GM23248 (cell line): ENCODE measurements at regions not wholly inside any gene's neighbourhood (a gene's known extent, or its start where the extent isn't known, plus 50 kb on each side); places are given as distances from the start of the nearest gene placed in this dataset.

Source experiments
- EZH2 ChIP-seq: fragments of 200-600 bp; sonication (generic); IDR thresholded peaks from 2 replicates; pipeline ENCODE4 v1.6.1; 2018; ENCODE audit warnings: antibody characterized with exemption, mild to moderate bottlenecking; ENCODE audit not compliant: insufficient read depth, poor library complexity, severe bottlenecking
- EZH2phosphoT487 ChIP-seq: fragments of 200-600 bp; sonication (generic); IDR thresholded peaks from 2 replicates; pipeline ENCODE4 v1.6.1; 2018; ENCODE audit warnings: antibody characterized with exemption, moderate library complexity, mild to moderate bottlenecking, low read depth; ENCODE audit not compliant: insufficient read depth

DNA sequence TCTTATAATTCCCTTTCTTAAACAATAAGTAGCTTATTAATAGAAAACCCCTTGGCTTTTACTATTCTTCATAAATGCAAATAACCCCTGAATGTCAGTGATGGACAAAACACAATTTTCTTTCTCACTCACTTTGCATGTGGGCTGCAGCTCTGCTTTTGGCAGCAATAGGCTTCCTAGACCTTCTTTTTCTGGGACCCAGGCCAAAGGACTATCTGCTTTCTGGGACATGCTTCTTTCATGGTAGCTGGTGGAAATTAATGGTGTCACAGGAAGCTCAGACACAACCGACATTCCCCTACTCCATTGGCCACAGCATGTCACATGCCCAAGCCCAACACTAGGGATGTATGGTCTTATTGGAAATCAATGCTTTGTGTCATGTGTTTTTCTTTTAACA is 134.3 kb upstream of the MDFIC start:
- TF ChIP-seq EZH2: no peak
- no peak for TF ChIP-seq EZH2phosphoT487
